Adrenal gland (tissue), 9 donors: ENCODE measurements at regions not wholly inside any gene's neighbourhood (a gene's known extent, or its start where the extent isn't known, plus 50 kb on each side); places are given as distances from the start of the nearest gene placed in this dataset.

Experiments
- DNase-seq, 7 donors: peaks; one replicate each; pipeline ENCODE4 v3.0.0-alpha.2; 2019 to 2020
- H3K27ac ChIP-seq, 5 donors: fragments of 200-600 bp; sonication (generic) in 4 of 5; 1 replicate in 3 of 5; 2 replicates in 2 of 5; pipeline versions ENCODE4 v1.5.1 to v1.8.0; 2016 to 2020; ENCODE audit warnings: mild to moderate bottlenecking in 1 of 5
- H3K27me3 ChIP-seq: fragments of 200-600 bp; 2 replicates; pipeline ENCODE4 v1.8.0; 2021
- H3K36me3 ChIP-seq, 2 donors: fragments of 200-600 bp; replicated peaks in 1 of 2; 1 replicate in 1 of 2; 2 replicates in 1 of 2; pipeline versions ENCODE4 v1.5.1 to v1.8.0; 2018 to 2022
- H3K4me1 ChIP-seq, 2 donors: fragments of 200-600 bp; replicated peaks in 1 of 2; 1 replicate in 1 of 2; 2 replicates in 1 of 2; pipeline versions ENCODE4 v1.5.1 to v1.8.0; 2018 to 2021
- H3K4me3 ChIP-seq, 4 donors: fragments of 200-600 bp; sonication (generic) in 3 of 4; one replicate each; pipeline ENCODE4 v1.5.1; 2016 to 2018
- H3K9me3 ChIP-seq, 3 donors: fragments of 200-600 bp; sonication (generic) in 1 of 3; replicated peaks in 1 of 3; 1 replicate in 2 of 3; 2 replicates in 1 of 3; pipeline versions ENCODE4 v1.5.1 to v1.8.0; 2016 to 2021
- POLR2A ChIP-seq, 2 donors: fragments of 450-650 bp; IDR thresholded peaks; one replicate each; pipeline ENCODE4 v1.6.1; 2017; ENCODE audit warnings: antibody characterized with exemption in 2 of 2, mild to moderate bottlenecking in 2 of 2, moderate library complexity in 1 of 2
- WGBS, 4 donors: extraction: QIAGEN DNeasy Blood & Tissue Kit in 2 of 4; methylation state at CpG; one replicate each; pipeline versions ENCODE4 v1.1.5 to v1.1.7; 2013 to 2017; 5-methylcytosine and 5-hydroxymethylcytosine counted together
- intact Hi-C, 2 donors: fragments of 100-400 bp; cut with DNase I; formaldehyde crosslinking; loops; one replicate each; pipeline versions ENCODE4 v1.14.1 to v1.15.0; 2022 to 2023
- TF ChIP-seq, protein P1 (sequence below), 6 experiments: fragments of 450-650 bp in 4 of 6; fragments of 200-600 bp in 2 of 6; sonication (generic) in 1 of 6; IDR thresholded peaks; 1 replicate in 5 of 6; 2 replicates in 1 of 6; pipeline versions ENCODE4 v1.5.1 to v1.8.0; 2016 to 2021; ENCODE audit warnings: antibody characterized with exemption in 6 of 6, mild to moderate bottlenecking in 2 of 6, moderate library complexity in 1 of 6
- donor health status: healthy with polysubstance abuse.
- donor health status: Bipolar disorder and iron deficiency.
- donor health status: DM: yes; HTN: yes; CAD: no.
- donor health status: DM: no; HTN: no; CAD: no.
- donor health status: DM: no; HTN: no; CAD: no.

DNA sequence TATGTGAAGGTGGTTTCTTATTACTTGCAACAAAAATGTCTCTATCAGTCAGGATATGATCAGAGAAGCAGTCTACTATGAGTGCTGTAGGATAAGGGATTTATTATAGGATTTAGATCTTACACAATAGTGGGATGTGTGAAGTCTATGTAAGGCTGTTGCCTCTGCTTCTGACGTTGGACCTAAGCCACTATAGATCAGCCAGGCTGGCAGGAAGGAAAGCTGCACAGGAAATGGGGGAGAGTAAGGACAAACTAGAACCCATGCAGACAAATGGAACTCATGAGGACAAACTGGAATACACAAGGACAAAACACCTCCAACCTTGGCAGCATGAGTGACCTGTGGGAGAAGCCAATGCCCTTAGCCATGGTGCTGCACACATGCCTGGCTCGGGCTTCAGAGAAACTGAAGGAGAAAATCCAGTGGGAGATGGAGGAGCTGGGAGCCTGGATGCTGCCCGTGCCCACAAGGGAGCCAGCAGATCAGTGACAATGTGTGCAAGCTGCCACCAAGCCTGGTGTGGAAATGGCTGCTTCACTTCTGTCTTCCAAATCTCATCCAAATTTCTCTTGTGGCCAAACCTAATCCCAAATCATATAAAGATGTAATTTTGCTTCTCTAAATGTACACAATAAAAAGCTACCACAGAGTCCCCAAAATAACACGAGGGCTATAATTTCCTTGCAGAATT is 147.0 kb upstream of the PCGF5 start:
- no peaks in the 10 kb centered on the region for H3K27me3 ChIP-seq
- H3K4me3 ChIP-seq, result no peak overlapping the region
- no peaks in the 10 kb centered on the region for H3K9me3 ChIP-seq
- intact Hi-C loops, result no loop called here
- H3K27ac ChIP-seq, result no peak overlapping the region
- DNase-seq, result no peak
- 51 to 79% (median 64%) methylated on average over 4 of the region's 4 CpGs for WGBS, 4 donors
- H3K36me3 ChIP-seq, result no peaks in the 10 kb centered on the region
- H3K4me1 ChIP-seq, result peaks cover 0 to 11% of the 10 kb centered on the region in 2 donors
- TF ChIP-seq, protein P1, sequence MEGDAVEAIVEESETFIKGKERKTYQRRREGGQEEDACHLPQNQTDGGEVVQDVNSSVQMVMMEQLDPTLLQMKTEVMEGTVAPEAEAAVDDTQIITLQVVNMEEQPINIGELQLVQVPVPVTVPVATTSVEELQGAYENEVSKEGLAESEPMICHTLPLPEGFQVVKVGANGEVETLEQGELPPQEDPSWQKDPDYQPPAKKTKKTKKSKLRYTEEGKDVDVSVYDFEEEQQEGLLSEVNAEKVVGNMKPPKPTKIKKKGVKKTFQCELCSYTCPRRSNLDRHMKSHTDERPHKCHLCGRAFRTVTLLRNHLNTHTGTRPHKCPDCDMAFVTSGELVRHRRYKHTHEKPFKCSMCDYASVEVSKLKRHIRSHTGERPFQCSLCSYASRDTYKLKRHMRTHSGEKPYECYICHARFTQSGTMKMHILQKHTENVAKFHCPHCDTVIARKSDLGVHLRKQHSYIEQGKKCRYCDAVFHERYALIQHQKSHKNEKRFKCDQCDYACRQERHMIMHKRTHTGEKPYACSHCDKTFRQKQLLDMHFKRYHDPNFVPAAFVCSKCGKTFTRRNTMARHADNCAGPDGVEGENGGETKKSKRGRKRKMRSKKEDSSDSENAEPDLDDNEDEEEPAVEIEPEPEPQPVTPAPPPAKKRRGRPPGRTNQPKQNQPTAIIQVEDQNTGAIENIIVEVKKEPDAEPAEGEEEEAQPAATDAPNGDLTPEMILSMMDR (IDR thresholded peaks at IDR 0.05), result no peak
- TF ChIP-seq POLR2A (IDR thresholded peaks at IDR 0.05), result no peak

DNA sequence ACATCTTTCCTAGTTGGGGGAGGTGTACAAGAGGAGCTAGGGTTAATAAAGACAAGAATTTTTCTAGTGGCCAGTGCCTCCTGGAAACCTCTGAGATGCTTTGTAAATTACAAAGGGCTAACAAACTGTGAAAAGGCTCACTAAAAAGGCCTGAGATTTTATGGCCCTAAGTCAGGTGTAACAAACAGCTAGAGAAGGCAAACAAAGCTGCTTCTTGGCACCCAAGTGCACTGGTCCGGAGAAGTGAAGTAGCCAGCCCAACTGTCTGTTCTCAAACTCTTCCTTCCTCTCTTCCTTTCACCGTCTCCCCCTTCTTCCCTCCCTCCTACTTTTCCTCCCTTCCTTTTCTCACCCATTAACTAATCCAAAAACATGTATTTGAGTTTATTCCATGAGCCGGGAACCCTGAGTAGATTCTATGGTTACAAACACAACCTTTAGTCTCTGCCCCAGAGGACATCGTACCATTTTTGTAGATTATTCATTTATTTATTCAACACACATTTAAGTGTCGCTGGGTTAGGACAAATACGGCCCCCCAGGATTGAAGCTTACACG is 143.4 kb upstream of the PCGF5 start:
- DNase-seq, result no peak
- Histone ChIP-seq H3K9me3 (no peaks in the 10 kb centered on the region), H3K36me3 (no peaks in the 10 kb centered on the region), H3K4me1 (peaks cover 0 to 11% of the 10 kb centered on the region in 2 donors), H3K27ac (peak overlapping the region in 2 of 5 donors; percentile 23 to 51), H3K4me3 (peak overlapping the region in 1 of 4 donors; percentile 31), H3K27me3 (no peaks in the 10 kb centered on the region)
- no peak for TF ChIP-seq POLR2A (IDR thresholded peaks at IDR 0.05)
- TF ChIP-seq, protein P1 (IDR thresholded peaks at IDR 0.05), result no peak
- WGBS, 4 donors, result 51 to 75% (median 72%) methylated on average over 7 of the region's 7 CpGs
- intact Hi-C loops, result no loop called here

DNA sequence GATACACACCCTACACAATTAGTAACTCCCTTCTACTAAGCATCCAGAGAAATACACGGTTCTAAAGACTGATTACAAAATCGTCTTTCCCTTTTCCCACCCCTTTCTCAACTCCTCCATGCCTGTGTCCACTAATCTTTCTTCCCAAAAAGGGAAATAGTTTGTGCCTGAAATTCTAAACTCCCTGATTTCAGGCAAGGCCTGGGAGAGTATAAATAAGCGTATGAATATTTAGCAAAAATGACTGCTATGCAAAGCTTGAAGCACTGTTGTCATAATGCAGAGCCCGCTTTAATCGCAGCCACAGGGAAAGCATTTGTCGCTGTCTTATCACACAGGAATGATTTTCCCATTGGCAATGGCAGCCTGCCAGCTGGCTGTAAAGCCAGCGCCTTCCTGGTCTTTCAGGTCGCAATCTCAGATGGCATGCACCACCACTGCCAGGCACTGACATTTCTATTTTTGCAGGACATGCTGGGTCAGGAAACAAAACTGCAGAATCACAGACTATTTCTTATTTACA is 142.9 kb upstream of the PCGF5 start:
- H3K27ac ChIP-seq, result peak overlapping the region in 2 of 5 donors; percentile 23 to 51
- peaks cover 0 to 11% of the 10 kb centered on the region in 2 donors for H3K4me1 ChIP-seq
- intact Hi-C loops, result no loop called here
- TF ChIP-seq POLR2A (IDR thresholded peaks at IDR 0.05), result no peak
- TF ChIP-seq, protein P1 (IDR thresholded peaks at IDR 0.05), result peak in 1 of 6 experiments; percentile 2
- WGBS, 4 donors, result 19 to 31% (median 24%) methylated on average over 8 of the region's 8 CpGs
- peak overlapping the region in 1 of 4 donors; percentile 31 for H3K4me3 ChIP-seq
- DNase-seq, result peak; percentile 66 to 94 (median 85)
- H3K27me3 ChIP-seq, result no peaks in the 10 kb centered on the region
- H3K36me3 ChIP-seq, result no peaks in the 10 kb centered on the region
- H3K9me3 ChIP-seq, result no peaks in the 10 kb centered on the region

DNA sequence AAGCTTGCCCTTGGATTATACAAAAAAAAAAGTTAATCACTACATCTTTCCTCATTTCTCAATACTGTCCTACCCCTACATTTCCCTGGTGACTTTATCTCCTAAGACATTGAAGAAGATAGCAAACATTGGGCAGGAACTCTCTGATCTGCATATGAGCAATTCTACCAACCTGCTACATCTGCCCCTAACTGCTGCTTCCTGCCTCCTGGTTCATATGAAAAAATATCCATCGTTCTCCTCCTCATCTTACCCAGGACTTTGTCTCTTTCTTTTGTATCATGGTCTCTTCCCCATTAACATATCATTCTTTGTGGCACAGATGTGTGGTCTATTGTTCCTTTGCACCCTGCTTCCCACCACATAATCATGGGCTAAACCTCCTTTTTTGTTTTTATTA is 139.7 kb upstream of the PCGF5 start:
- Histone ChIP-seq H3K27me3 (no peaks in the 10 kb centered on the region), H3K4me1 (peaks cover 0 to 11% of the 10 kb centered on the region in 2 donors), H3K27ac (no peak overlapping the region), H3K4me3 (no peak overlapping the region), H3K9me3 (no peaks in the 10 kb centered on the region), H3K36me3 (no peaks in the 10 kb centered on the region)
- 78 to 87% (median 84%) methylated on average over 1 of the region's 1 CpG for WGBS, 4 donors
- TF ChIP-seq, protein P1 (IDR thresholded peaks at IDR 0.05), result no peak
- TF ChIP-seq POLR2A (IDR thresholded peaks at IDR 0.05), result no peak
- DNase-seq, result no peak
- intact Hi-C loops, result no loop called here
